IMR-90 (cell line): ENCODE measurements at regions not wholly inside any gene's neighbourhood (a gene's known extent, or its start where the extent isn't known, plus 50 kb on each side); places are given as distances from the start of the nearest gene placed in this dataset.

Experiments used
- ATAC-seq: fragments of 200-7000 bp; cut with Tn5 transposase; 2 replicates; pipeline ENCODE4 v1.9.1; 2020; ENCODE audit warnings: low read depth, mild to moderate bottlenecking, moderate library complexity
- BruUV-seq: library from RNA; stranded (reverse); fragments of 400-500 nt; replicated peaks from 2 replicates; lab custom pipeline; 2021; lab: Mats Ljungman, UMichigan
- CTCF ChIA-PET: fragments of 300-600 bp; formaldehyde crosslinking; extraction: SDS; loops from one replicate; lab custom pipeline; 2021; ENCODE audit warnings: antibody characterized with exemption; lab: Yijun Ruan, JAX
- POLR2A ChIA-PET: fragments of 300-600 bp; sonication (Branson Sonifier 250); formaldehyde crosslinking; loops from one replicate; lab custom pipeline; 2022; ENCODE audit warnings: antibody characterized with exemption; ENCODE audit not compliant: unreplicated experiment; lab: Charles Lee
- DNase-seq: peaks from one replicate; pipeline ENCODE4 v3.0.0; 2013
- H2AFZ ChIP-seq: replicated peaks from 2 replicates; pipeline ENCODE3; 2013; ENCODE audit warnings: low read length, mild to moderate bottlenecking; ENCODE audit not compliant: poor library complexity
- H2AK5ac ChIP-seq: 2 replicates; pipeline ENCODE4 v1.6.1; 2013; ENCODE audit warnings: low read depth, low read length, inconsistent platforms
- H2AK9ac ChIP-seq: replicated peaks from 2 replicates; pipeline ENCODE3; 2013; ENCODE audit warnings: mild to moderate bottlenecking, low read depth, low read length, moderate library complexity; ENCODE audit not compliant: poor library complexity
- H2BK120ac ChIP-seq: 2 replicates; pipeline ENCODE4 v1.6.1; 2013; ENCODE audit warnings: low read depth, low read length, inconsistent platforms
- H2BK15ac ChIP-seq: 3 replicates; pipeline ENCODE4 v1.6.1; 2013; ENCODE audit warnings: low read depth, low read length, inconsistent platforms
- H2BK20ac ChIP-seq: 2 replicates; pipeline ENCODE4 v1.6.1; 2013; ENCODE audit warnings: low read depth, mild to moderate bottlenecking, inconsistent platforms, low read length, moderate library complexity
- H2BK5ac ChIP-seq: 2 replicates; pipeline ENCODE4 v1.6.1; 2013; ENCODE audit warnings: mild to moderate bottlenecking, low read depth, low read length, inconsistent platforms; ENCODE audit not compliant: poor library complexity, severe bottlenecking
- H3K14ac ChIP-seq: replicated peaks from 2 replicates; pipeline ENCODE4 v1.6.1; 2013; ENCODE audit warnings: low read depth, low read length, inconsistent platforms
- H3K18ac ChIP-seq: 2 replicates; pipeline ENCODE4 v1.6.1; 2013; ENCODE audit warnings: low read depth, low read length, control low read depth
- H3K23ac ChIP-seq: 2 replicates; pipeline ENCODE4 v1.6.1; 2013; ENCODE audit warnings: low read depth, low read length, inconsistent platforms
- H3K27ac ChIP-seq: 2 replicates; pipeline ENCODE4 v1.5.1; 2013; ENCODE audit warnings: mild to moderate bottlenecking, control low read depth, low read length; ENCODE audit not compliant: insufficient read depth
- H3K27me3 ChIP-seq: 2 replicates; pipeline ENCODE4 v1.6.1; 2013; ENCODE audit warnings: low read length; ENCODE audit not compliant: control insufficient read depth, insufficient read depth
- H3K36me3 ChIP-seq: 2 replicates; pipeline ENCODE4 v1.6.1; 2013; ENCODE audit warnings: low read length, mixed read lengths; ENCODE audit not compliant: control insufficient read depth, insufficient read depth
- H3K4ac ChIP-seq: 2 replicates; pipeline ENCODE4 v1.6.1; 2013; ENCODE audit warnings: low read depth, low read length, inconsistent platforms
- H3K4me1 ChIP-seq: 2 replicates; pipeline ENCODE4 v1.6.1; 2013; ENCODE audit warnings: low read length, mixed read lengths; ENCODE audit not compliant: control insufficient read depth, insufficient read depth
- H3K4me2 ChIP-seq: 2 replicates; pipeline ENCODE4 v1.6.1; 2013; ENCODE audit warnings: low read depth, mild to moderate bottlenecking, control low read depth, low read length, moderate library complexity
- H3K4me3 ChIP-seq: 2 replicates; pipeline ENCODE4 v1.5.1; 2013; ENCODE audit warnings: low read depth, mild to moderate bottlenecking, control low read depth, low read length, moderate library complexity; ENCODE audit not compliant: insufficient read depth
- H3K56ac ChIP-seq: 2 replicates; pipeline ENCODE4 v1.6.1; 2013; ENCODE audit warnings: low read length, inconsistent platforms; ENCODE audit not compliant: insufficient read depth; ENCODE audit errors: extremely low read depth
- H3K79me1 ChIP-seq, 2 experiments: 2 replicates each; pipeline ENCODE4 v1.6.1; 2013; ENCODE audit warnings: low read length in 2 of 2, inconsistent platforms in 1 of 2, low read depth in 1 of 2
- H3K9ac ChIP-seq: 2 replicates; pipeline ENCODE4 v1.6.1; 2013; ENCODE audit warnings: low read depth, low read length, control low read depth
- H3K9me1 ChIP-seq: 2 replicates; pipeline ENCODE4 v1.6.1; 2013; ENCODE audit warnings: low read length, inconsistent platforms; ENCODE audit not compliant: insufficient read depth
- H3K9me3 ChIP-seq: 2 replicates; pipeline ENCODE4 v1.6.1; 2013; ENCODE audit warnings: low read length; ENCODE audit not compliant: control insufficient read depth, insufficient read depth
- H4K20me1 ChIP-seq: 2 replicates; pipeline ENCODE4 v1.6.1; 2013; ENCODE audit warnings: low read length, inconsistent platforms; ENCODE audit not compliant: insufficient read depth
- H4K5ac ChIP-seq: 2 replicates; pipeline ENCODE4 v1.6.1; 2013; ENCODE audit warnings: mild to moderate bottlenecking, low read depth, low read length, control low read depth
- H4K8ac ChIP-seq, 2 experiments: 2 replicates each; pipeline ENCODE4 v1.6.1; 2013; ENCODE audit warnings: low read depth in 2 of 2, low read length in 2 of 2, control low read depth in 1 of 2, inconsistent platforms in 1 of 2
- H4K91ac ChIP-seq: 2 replicates; pipeline ENCODE4 v1.6.1; 2013; ENCODE audit warnings: low read depth, low read length, inconsistent platforms; ENCODE audit not compliant: insufficient read depth
- BHLHE40 ChIP-seq: fragments of 150-350 bp; IDR thresholded peaks from 2 replicates; pipeline ENCODE4 v1.6.1; 2016; ENCODE audit warnings: mild to moderate bottlenecking, low read depth, low read length
- CEBPB ChIP-seq: IDR thresholded peaks from 2 replicates; pipeline ENCODE4 v1.6.1; 2012; ENCODE audit warnings: low read depth, low read length, improper control_type of control experiment
- CTCF ChIP-seq: conservative IDR thresholded peaks from 2 replicates; pipeline ENCODE4 v1.5.1; 2012; ENCODE audit warnings: mild to moderate bottlenecking, low read depth, low read length, improper control_type of control experiment
- ELK1 ChIP-seq: fragments of 150-350 bp; IDR thresholded peaks from 2 replicates; pipeline ENCODE4 v1.6.1; 2016; ENCODE audit warnings: low read depth, mild to moderate bottlenecking, low read length, moderate library complexity, borderline replicate concordance
- FOS ChIP-seq: fragments of 150-350 bp; IDR thresholded peaks from 2 replicates; pipeline ENCODE4 v1.6.1; 2016; ENCODE audit warnings: low read depth, low read length
- MAFK ChIP-seq: IDR thresholded peaks from 2 replicates; pipeline ENCODE4 v1.6.1; 2012; ENCODE audit warnings: low read depth, low read length, improper control_type of control experiment
- MAZ ChIP-seq: IDR thresholded peaks from 2 replicates; pipeline ENCODE4 v1.6.1; 2012; ENCODE audit warnings: low read depth, mild to moderate bottlenecking, low read length, improper control_type of control experiment, moderate library complexity, borderline replicate concordance
- MXI1 ChIP-seq: IDR thresholded peaks from 2 replicates; pipeline ENCODE4 v1.6.1; 2012; ENCODE audit warnings: low read depth, mild to moderate bottlenecking, low read length, moderate library complexity, borderline replicate concordance
- NFE2L2 ChIP-seq: fragments of 150-350 bp; IDR thresholded peaks from 2 replicates; pipeline ENCODE4 v1.6.1; 2016; ENCODE audit warnings: low read depth, mild to moderate bottlenecking, low read length
- POLR2A ChIP-seq: IDR thresholded peaks from 2 replicates; pipeline ENCODE4 v1.6.1; 2012; ENCODE audit warnings: mild to moderate bottlenecking, low read depth, low read length
- RAD21 ChIP-seq: IDR thresholded peaks from 2 replicates; pipeline ENCODE4 v1.6.1; 2012; ENCODE audit warnings: low read length, improper control_type of control experiment
- RCOR1 ChIP-seq: IDR thresholded peaks from 2 replicates; pipeline ENCODE4 v1.6.1; 2012; ENCODE audit warnings: mild to moderate bottlenecking, low read length, improper control_type of control experiment; ENCODE audit not compliant: insufficient replicate concordance
- SMC3 ChIP-seq: fragments of 150-350 bp; IDR thresholded peaks from 2 replicates; pipeline ENCODE4 v1.6.1; 2016; ENCODE audit warnings: low read depth, mild to moderate bottlenecking, antibody characterized with exemption, low read length, moderate library complexity
- USF2 ChIP-seq: fragments of 150-350 bp; IDR thresholded peaks from 2 replicates; pipeline ENCODE4 v1.6.1; 2017; ENCODE audit warnings: mild to moderate bottlenecking, antibody characterized with exemption, low read length, low read depth
- WGBS, 2 experiments: methylation state at CpG; one replicate each; pipeline versions ENCODE4 v1.1.5 to v1.1.7; 2013; ENCODE audit warnings: missing lambda C conversion rate in 2 of 2; ENCODE audit not compliant: insufficient read length in 1 of 2; ENCODE audit errors: extremely low coverage in 2 of 2; 5-methylcytosine and 5-hydroxymethylcytosine counted together
- dilution Hi-C: fragments of 300-500 bp; cut with HindIII; formaldehyde crosslinking; loops from one replicate; pipeline ENCODE4 v1.14.3; 2018; ENCODE audit warnings: low sequenced_read_pairs; ENCODE audit not compliant: unreplicated experiment
- in situ Hi-C: fragments of 300-500 bp; cut with MboI; formaldehyde crosslinking; loops from 3 replicates; pipeline ENCODE4 v1.14.3; 2019; ENCODE audit warnings: low sequenced_read_pairs, inconsistent platforms, mixed read lengths
- intact Hi-C: fragments of 100-400 bp; cut with micrococcal nuclease; formaldehyde crosslinking; loops from 2 replicates; pipeline ENCODE4 v1.10.0; 2022

GRCh38 chr2:145090841-145091761, 571.2 kb upstream of the ZEB2 start:
- H2AK9ac ChIP-seq: no peak overlapping the region
- H3K36me3 ChIP-seq: no peaks in the 10 kb centered on the region
- H4K91ac ChIP-seq: no peak overlapping the region
- ATAC-seq: no peak
- H2AK5ac ChIP-seq: no peak overlapping the region
- no peaks in the 10 kb centered on the region for H3K79me1 ChIP-seq
- BruUV-seq: no TSS peak
- no peak overlapping the region for H3K4me3 ChIP-seq
- H3K18ac ChIP-seq: no peak overlapping the region
- H3K9ac ChIP-seq: no peak overlapping the region
- POLR2A ChIA-PET: interaction anchor here (0.7 kb wide), 1 partner anchor 100 kb away, joined by 4 read pairs; no protein-coding TSS in a partner anchor
- no peaks in the 10 kb centered on the region for H4K20me1 ChIP-seq
- H2BK15ac ChIP-seq: no peak overlapping the region
- H3K27ac ChIP-seq: no peak overlapping the region
- no peak overlapping the region for H2AFZ ChIP-seq
- WGBS, 2 experiments: no CpG with 5 or more reads among the region's 2 CpGs
- no peak overlapping the region for H2BK20ac ChIP-seq
- H3K9me1 ChIP-seq: no peaks in the 10 kb centered on the region; the same call in 1 of the 2 replicates
- CTCF ChIA-PET: interaction anchor here (0.5 to 0.7 kb wide), 2 partner anchors 14 to 992 kb away, joined by 3 to 5 read pairs; no protein-coding TSS in a partner anchor
- no peak overlapping the region for H3K23ac ChIP-seq
- H2BK5ac ChIP-seq: no peak overlapping the region
- peak; percentile 70 for DNase-seq
- H3K56ac ChIP-seq: no peak overlapping the region
- intact Hi-C loops: loop anchor here (10.0 kb wide), 1 partner anchor 566 kb away; the partner anchor contains the start of gene ZEB2
- peaks cover 3% of the 10 kb centered on the region; the same call in 1 of the 2 replicates for H3K4me1 ChIP-seq
- H3K9me3 ChIP-seq: no peaks in the 10 kb centered on the region; the same call in 1 of the 2 replicates
- no peak overlapping the region for H2BK120ac ChIP-seq
- no peak overlapping the region for H4K5ac ChIP-seq
- H4K8ac ChIP-seq: no peak overlapping the region
- dilution Hi-C loops: no loop called here
- H3K14ac ChIP-seq: no peak overlapping the region
- no peak overlapping the region for H3K4me2 ChIP-seq
- H3K27me3 ChIP-seq: no peaks in the 10 kb centered on the region
- H3K4ac ChIP-seq: no peak overlapping the region
- in situ Hi-C loops: no loop called here
- no peak for TF ChIP-seq MXI1
- no peak for TF ChIP-seq FOS
- TF ChIP-seq CEBPB: no peak
- TF ChIP-seq RCOR1: no peak
- TF ChIP-seq ELK1: no peak
- TF ChIP-seq CTCF: no peak
- no peak for TF ChIP-seq MAZ
- no peak for TF ChIP-seq NFE2L2
- TF ChIP-seq POLR2A: no peak
- no peak for TF ChIP-seq BHLHE40
- TF ChIP-seq MAFK: no peak
- no peak for TF ChIP-seq USF2
- no peak for TF ChIP-seq SMC3
- no peak for TF ChIP-seq RAD21
